HCT116 (cell line): ENCODE measurements at regions not wholly inside any gene's neighbourhood (a gene's known extent, or its start where the extent isn't known, plus 50 kb on each side); places are given as distances from the start of the nearest gene placed in this dataset.
A peak's percentile ranks its signal among the peaks of the same experiment; 100 is the strongest.

Experiments
- ATAC-seq: fragments of 200-7000 bp; cut with Tn5 transposase; 2 replicates; pipeline ENCODE4 v1.9.1; 2020; ENCODE audit warnings: mild to moderate bottlenecking, moderate library complexity
- BruUV-seq: library from RNA; stranded (reverse); fragments of 400-500 nt; replicated peaks from 2 replicates; lab custom pipeline; 2021; lab: Mats Ljungman, UMichigan
- CTCF ChIA-PET: fragments of 300-600 bp; sonication (Branson Sonifier 250); formaldehyde crosslinking; loops from one replicate; lab custom pipeline; 2021; ENCODE audit warnings: antibody characterized with exemption; lab: Charles Lee
- POLR2A ChIA-PET: fragments of 300-600, 350-600 bp; sonication (Branson Sonifier 250); formaldehyde crosslinking; loops from one replicate; lab custom pipeline; 2021; ENCODE audit warnings: antibody characterized with exemption; lab: Charles Lee
- RAD21 ChIA-PET, 2 experiments: fragments of 300-600 bp; sonication (Branson Sonifier 250); formaldehyde crosslinking; loops; one replicate each; lab custom pipeline; 2023; ENCODE audit warnings: low total read pairs in 2 of 2; ENCODE audit not compliant: uncharacterized antibody in 2 of 2, unreplicated experiment in 2 of 2, low non-redundant PET in 1 of 2; lab: Charles Lee
- DNase-seq: peaks from one replicate; pipeline ENCODE4 v3.0.0-alpha.2; 2010; ENCODE audit warnings: low read depth, low spot score
- H2AFZ ChIP-seq: fragments of 200-600 bp; shearing (Covaris generic), sonication (generic); 2 replicates; pipeline ENCODE4 v1.6.1; 2017; ENCODE audit warnings: low read depth, mixed run types, mixed read lengths, antibody characterized with exemption, low read length; ENCODE audit not compliant: poor library complexity, severe bottlenecking
- H3K27ac ChIP-seq: 2 replicates; pipeline ENCODE4 v1.5.1; 2012; ENCODE audit warnings: low read depth, low read length
- H3K27me3 ChIP-seq: fragments of 200-600 bp; sonication (generic); 2 replicates; pipeline ENCODE4 v1.6.1; 2016; ENCODE audit warnings: mixed run types, low read length, mixed read lengths; ENCODE audit not compliant: insufficient read depth
- H3K36me3 ChIP-seq, 2 experiments: fragments of 200-500 bp in 1 of 2; fragments of 200-600 bp in 1 of 2; sonication (Bioruptor generic) in 1 of 2; sonication (generic) in 1 of 2; 2 replicates each; pipeline versions ENCODE4 v1.5.1 to v1.6.1; 2014 to 2016; ENCODE audit warnings: low read length in 2 of 2, inconsistent platforms in 1 of 2, mixed read lengths in 1 of 2, mixed run types in 1 of 2; ENCODE audit not compliant: insufficient read depth in 2 of 2, control insufficient read depth in 1 of 2
- H3K4me1 ChIP-seq, 2 experiments: fragments of 200-600 bp in 1 of 2; sonication (generic) in 1 of 2; 2 replicates each; pipeline versions ENCODE4 v1.5.1 to v1.6.1; 2012 to 2017; ENCODE audit warnings: low read length in 2 of 2, inconsistent platforms in 1 of 2, mild to moderate bottlenecking in 1 of 2, mixed read lengths in 1 of 2, mixed run types in 1 of 2, moderate library complexity in 1 of 2; ENCODE audit not compliant: insufficient read depth in 2 of 2, control insufficient read depth in 1 of 2
- H3K4me2 ChIP-seq: fragments of 200-600 bp; sonication (generic); 2 replicates; pipeline ENCODE4 v1.6.1; 2017; ENCODE audit warnings: mixed run types, low read length, mixed read lengths
- H3K4me3 ChIP-seq, 2 experiments: fragments of 200-600 bp in 1 of 2; sonication (generic) in 1 of 2; replicated peaks in 1 of 2; 2 replicates each; pipeline ENCODE4 v1.5.1; 2011 to 2016; ENCODE audit warnings: low read length in 2 of 2, control low read depth in 1 of 2, low read depth in 1 of 2, mild to moderate bottlenecking in 1 of 2, mixed read lengths in 1 of 2, mixed run types in 1 of 2
- H3K79me2 ChIP-seq: fragments of 200-600 bp; sonication (generic); 2 replicates; pipeline ENCODE4 v1.6.1; 2017; ENCODE audit warnings: mild to moderate bottlenecking, mixed run types, low read length, moderate library complexity, mixed read lengths; ENCODE audit not compliant: insufficient read depth
- H3K9ac ChIP-seq: fragments of 200-600 bp; sonication (generic); 2 replicates; pipeline ENCODE4 v1.6.1; 2016; ENCODE audit warnings: low read length, mixed read lengths
- H3K9me2 ChIP-seq: fragments of 200-600 bp; sonication (generic), shearing (Covaris generic); 2 replicates; pipeline ENCODE4 v1.6.1; 2017; ENCODE audit warnings: mixed run types, mild to moderate bottlenecking, moderate library complexity; ENCODE audit not compliant: insufficient read depth
- H3K9me3 ChIP-seq, 2 experiments: fragments of 200-500 bp in 1 of 2; fragments of 200-600 bp in 1 of 2; sonication (Bioruptor generic) in 1 of 2; sonication (generic) in 1 of 2; 2 replicates each; pipeline ENCODE4 v1.6.1; 2014 to 2017; ENCODE audit warnings: low read length in 2 of 2, mixed read lengths in 2 of 2, inconsistent platforms in 1 of 2, low read depth in 1 of 2, mild to moderate bottlenecking in 1 of 2, mixed run types in 1 of 2, moderate library complexity in 1 of 2; ENCODE audit not compliant: control insufficient read depth in 1 of 2, insufficient read depth in 1 of 2
- H4K20me1 ChIP-seq: fragments of 200-600 bp; sonication (generic), shearing (Covaris generic); 2 replicates; pipeline ENCODE4 v1.6.1; 2017; ENCODE audit warnings: mixed run types, mild to moderate bottlenecking, moderate library complexity; ENCODE audit not compliant: insufficient read depth
- EZH2phosphoT487 ChIP-seq: fragments of 200-600 bp; IDR thresholded peaks from 2 replicates; pipeline ENCODE4 v1.6.1; 2018; ENCODE audit warnings: antibody characterized with exemption, borderline replicate concordance
- FOSL1 ChIP-seq: IDR thresholded peaks from 2 replicates; pipeline ENCODE4 v1.6.1; 2012; ENCODE audit warnings: low read depth
- JUND ChIP-seq: IDR thresholded peaks from 2 replicates; pipeline ENCODE4 v1.6.1; 2012
- POLR2A ChIP-seq: IDR thresholded peaks from 2 replicates; pipeline ENCODE4 v1.7.0; 2011; ENCODE audit warnings: borderline replicate concordance; ENCODE audit not compliant: insufficient read depth, insufficient read length; ENCODE audit errors: extremely low read depth
- RAD21 ChIP-seq: IDR thresholded peaks from 2 replicates; pipeline ENCODE4 v1.6.1; 2012; ENCODE audit warnings: low read depth, mild to moderate bottlenecking
- REST ChIP-seq: IDR thresholded peaks from 2 replicates; pipeline ENCODE4 v1.6.1; 2012; ENCODE audit warnings: low read depth
- SP1 ChIP-seq: IDR thresholded peaks from 2 replicates; pipeline ENCODE4 v1.6.1; 2012; ENCODE audit warnings: low read depth
- TCF7L2 ChIP-seq: IDR thresholded peaks from 2 replicates; pipeline ENCODE4 v1.7.0; 2011; ENCODE audit warnings: borderline replicate concordance, inconsistent platforms; ENCODE audit not compliant: insufficient read depth, insufficient read length; ENCODE audit errors: extremely low read depth
- ZBTB33 ChIP-seq: IDR thresholded peaks from 2 replicates; pipeline ENCODE4 v1.6.1; 2011; ENCODE audit warnings: mild to moderate bottlenecking, low read length, moderate library complexity; ENCODE audit not compliant: insufficient replicate concordance; ENCODE audit errors: extremely low read depth
- intact Hi-C: fragments of 100-400 bp; cut with micrococcal nuclease; formaldehyde crosslinking; loops from 2 replicates; pipeline ENCODE4 v1.10.0; 2022

GRCh38 chr6:11317885-11318771 is 85.7 kb upstream of the NEDD9 start:
- Histone ChIP-seq H3K27ac (no peak overlapping the region), H3K27me3 (no peaks in the 10 kb centered on the region), H4K20me1 (no peaks in the 10 kb centered on the region), H3K9me3 (no peaks in the 10 kb centered on the region), H3K4me1 (peaks cover 0 to 20% of the 10 kb centered on the region in 2 experiments; a peak in 3 of 4 replicates), H3K36me3 (no peaks in the 10 kb centered on the region), H3K9me2 (no peaks in the 10 kb centered on the region), H3K4me3 (no peak overlapping the region), H3K9ac (no peak overlapping the region), H3K79me2 (no peaks in the 10 kb centered on the region), H3K4me2 (peak overlapping the region; percentile 26; the same call in 1 of the 2 replicates), H2AFZ (no peak overlapping the region)
- ChIA-PET POLR2A (no interaction called here), RAD21 (no interaction called here), CTCF (no interaction called here)
- TF ChIP-seq SP1: no peak
- TF ChIP-seq REST: no peak
- TF ChIP-seq FOSL1: peak; percentile 28; the same call in 1 of the 2 replicates
- TF ChIP-seq EZH2phosphoT487: no peak
- TF ChIP-seq RAD21: no peak
- no peak for TF ChIP-seq TCF7L2
- TF ChIP-seq POLR2A: no peak
- TF ChIP-seq ZBTB33: no peak
- no peak for TF ChIP-seq JUND
- intact Hi-C loops: no loop called here
- peak; percentile 8 for DNase-seq
- no peak for ATAC-seq
- no TSS peak for BruUV-seq
